SK-N-SH treated with all-trans-retinoic acid at 6 μM for 48 hours (cell line): ENCODE measurements at regions not wholly inside any gene's neighbourhood (a gene's known extent, or its start where the extent isn't known, plus 50 kb on each side); places are given as distances from the start of the nearest gene placed in this dataset.

Source experiments
- ATAC-seq: fragments of 200-7000 bp; cut with Tn5 transposase; 3 replicates; pipeline ENCODE4 v1.9.1; 2020; ENCODE audit warnings: mild to moderate bottlenecking, moderate library complexity
- ARNTL ChIP-seq: fragments of 450-650 bp; formaldehyde crosslinking; IDR thresholded peaks from 2 replicates; pipeline ENCODE4 v1.5.0; 2020; ENCODE audit warnings: low read depth, mild to moderate bottlenecking, moderate library complexity, borderline replicate concordance
- CREB5 ChIP-seq: fragments of 250-450 bp; sonication (Bioruptor Pico); IDR thresholded peaks from 2 replicates; pipeline ENCODE4 v1.5.1; 2020; ENCODE audit warnings: low read depth, mild to moderate bottlenecking, moderate library complexity
- CSDC2 ChIP-seq: fragments of 250-450 bp; sonication (Bioruptor Pico); IDR thresholded peaks from 2 replicates; pipeline ENCODE4 v1.5.0; 2020; ENCODE audit warnings: mild to moderate bottlenecking, moderate library complexity
- CSRNP3 ChIP-seq: fragments of 250-450 bp; sonication (Bioruptor Pico); IDR thresholded peaks from 2 replicates; pipeline ENCODE4 v1.5.1; 2021; ENCODE audit warnings: mild to moderate bottlenecking, moderate library complexity
- ESRRG ChIP-seq: fragments of 250-450 bp; sonication (Bioruptor Pico); IDR thresholded peaks from 2 replicates; pipeline ENCODE4 v1.6.1; 2021; ENCODE audit warnings: mild to moderate bottlenecking
- GLIS3 ChIP-seq: fragments of 250-450 bp; sonication (Bioruptor Pico); IDR thresholded peaks from 2 replicates; pipeline ENCODE4 v1.5.0; 2020; ENCODE audit warnings: mild to moderate bottlenecking, moderate library complexity
- ISL1 ChIP-seq: fragments of 250-450 bp; sonication (Bioruptor Pico); IDR thresholded peaks from 2 replicates; pipeline ENCODE4 v2.1.2; 2022; ENCODE audit warnings: mild to moderate bottlenecking, moderate library complexity
- OSR1 ChIP-seq: fragments of 250-450 bp; sonication (Bioruptor Pico); IDR thresholded peaks from 2 replicates; pipeline ENCODE4 v1.8.0; 2022; ENCODE audit warnings: moderate library complexity, mild to moderate bottlenecking, inconsistent platforms
- PATZ1 ChIP-seq: fragments of 250-450 bp; sonication (Bioruptor Pico); IDR thresholded peaks from 2 replicates; pipeline ENCODE4 v1.8.0; 2020; ENCODE audit warnings: mild to moderate bottlenecking, moderate library complexity, borderline replicate concordance
- POU6F1 ChIP-seq: fragments of 250-450 bp; sonication (Bioruptor Pico); IDR thresholded peaks from 2 replicates; pipeline ENCODE4 v1.8.0; 2021; ENCODE audit warnings: low read depth, mild to moderate bottlenecking, moderate library complexity, borderline replicate concordance
- PPARA ChIP-seq: fragments of 250-450 bp; sonication (Bioruptor Pico); IDR thresholded peaks from 2 replicates; pipeline ENCODE4 v1.5.0; 2020; ENCODE audit warnings: mild to moderate bottlenecking, borderline replicate concordance
- RARB ChIP-seq: fragments of 250-450 bp; sonication (Bioruptor Pico); IDR thresholded peaks from 2 replicates; pipeline ENCODE4 v1.8.0; 2021; ENCODE audit warnings: mild to moderate bottlenecking, moderate library complexity
- SNAI2 ChIP-seq: fragments of 250-450 bp; sonication (Bioruptor Pico); IDR thresholded peaks from 2 replicates; pipeline ENCODE4 v1.5.0; 2020; ENCODE audit warnings: mild to moderate bottlenecking, moderate library complexity
- TCF4 ChIP-seq: fragments of 250-450 bp; sonication (Bioruptor Pico); IDR thresholded peaks from 2 replicates; pipeline ENCODE4 v1.8.0; 2021; ENCODE audit warnings: mild to moderate bottlenecking, moderate library complexity, borderline replicate concordance
- TOX ChIP-seq: fragments of 250-450 bp; sonication (Bioruptor Pico); IDR thresholded peaks from 2 replicates; pipeline ENCODE4 v1.8.0; 2021; ENCODE audit warnings: mild to moderate bottlenecking, moderate library complexity, borderline replicate concordance
- TSHZ2 ChIP-seq: fragments of 250-450 bp; sonication (Bioruptor Pico); IDR thresholded peaks from 2 replicates; pipeline ENCODE4 v1.5.0; 2020; ENCODE audit warnings: mild to moderate bottlenecking, moderate library complexity
- ZC3H10 ChIP-seq: fragments of 250-450 bp; sonication (Bioruptor Pico); IDR thresholded peaks from 2 replicates; pipeline ENCODE4 v1.5.1; 2021; ENCODE audit warnings: mild to moderate bottlenecking, moderate library complexity
- ZFP3 ChIP-seq: fragments of 250-450 bp; sonication (Bioruptor Pico); IDR thresholded peaks from 2 replicates; pipeline ENCODE4 v1.5.0; 2020; ENCODE audit warnings: mild to moderate bottlenecking, moderate library complexity
- ZFP30 ChIP-seq: fragments of 450-650 bp; formaldehyde crosslinking; IDR thresholded peaks from 2 replicates; pipeline ENCODE4 v1.5.0; 2022; ENCODE audit warnings: mild to moderate bottlenecking, moderate library complexity
- ZNF565 ChIP-seq: fragments of 450-650 bp; formaldehyde crosslinking; conservative IDR thresholded peaks from 2 replicates; pipeline ENCODE4 v1.5.0; 2020; ENCODE audit warnings: low read depth, mild to moderate bottlenecking, moderate library complexity
- ZNF70 ChIP-seq: fragments of 450-650 bp; formaldehyde crosslinking; IDR thresholded peaks from 2 replicates; pipeline ENCODE4 v1.5.0; 2020; ENCODE audit warnings: mild to moderate bottlenecking, moderate library complexity
- ZNF8 ChIP-seq: fragments of 450-650 bp; formaldehyde crosslinking; IDR thresholded peaks from 2 replicates; pipeline ENCODE4 v1.5.0; 2020; ENCODE audit warnings: mild to moderate bottlenecking, moderate library complexity

GRCh38 chr14:104377256-104377655, 202.3 kb upstream of the C14orf180 start:
- ATAC-seq, result no peak
- TF ChIP-seq ZNF8 (CRISPR knock-in tag) (no peak), ZNF565 (CRISPR knock-in tag) (no peak), ISL1 (CRISPR knock-in tag) (no peak), ARNTL (CRISPR knock-in tag) (no peak), ZFP3 (CRISPR knock-in tag) (no peak), CSRNP3 (CRISPR knock-in tag) (no peak), PPARA (CRISPR knock-in tag) (no peak), SNAI2 (CRISPR knock-in tag) (no peak), CSDC2 (CRISPR knock-in tag) (no peak), ESRRG (CRISPR knock-in tag) (no peak), ZNF70 (CRISPR knock-in tag) (no peak), TCF4 (no peak), RARB (CRISPR knock-in tag) (no peak), GLIS3 (CRISPR knock-in tag) (no peak), ZFP30 (CRISPR knock-in tag) (no peak), TOX (no peak), POU6F1 (CRISPR knock-in tag) (no peak), CREB5 (CRISPR knock-in tag) (no peak)

GRCh38 chr14:104378698-104379113, 200.9 kb upstream of the C14orf180 start:
- ATAC-seq, result no peak
- TF ChIP-seq ZC3H10 (no peak), RARB (CRISPR knock-in tag) (no peak), ZNF70 (CRISPR knock-in tag) (no peak), PPARA (CRISPR knock-in tag) (no peak), POU6F1 (CRISPR knock-in tag) (no peak), ESRRG (CRISPR knock-in tag) (no peak), ZFP30 (CRISPR knock-in tag) (no peak), GLIS3 (CRISPR knock-in tag) (no peak), CSRNP3 (CRISPR knock-in tag) (no peak), TSHZ2 (CRISPR knock-in tag) (no peak), OSR1 (CRISPR knock-in tag) (no peak), ZFP3 (CRISPR knock-in tag) (no peak), ARNTL (CRISPR knock-in tag) (no peak), CREB5 (CRISPR knock-in tag) (no peak), SNAI2 (CRISPR knock-in tag) (no peak), ZNF565 (CRISPR knock-in tag) (no peak), CSDC2 (CRISPR knock-in tag) (no peak), PATZ1 (no peak), ZNF8 (CRISPR knock-in tag) (no peak)
